GM18511 (cell line): ENCODE measurements at regions not wholly inside any gene's neighbourhood (a gene's known extent, or its start where the extent isn't known, plus 50 kb on each side); places are given as distances from the start of the nearest gene placed in this dataset.
"Not testable (repeated sequence)": the region's sequence is repeated elsewhere in the genome, so short reads cannot be mapped to it uniquely, and the experiment has no call there.

Source experiments
- ATAC-seq: cut with Tn5 transposase; IDR thresholded peaks from one replicate; pipeline ENCODE4 v1.9.1; 2021; ENCODE audit warnings: mild to moderate bottlenecking, moderate library complexity; ENCODE audit not compliant: unreplicated experiment

DNA sequence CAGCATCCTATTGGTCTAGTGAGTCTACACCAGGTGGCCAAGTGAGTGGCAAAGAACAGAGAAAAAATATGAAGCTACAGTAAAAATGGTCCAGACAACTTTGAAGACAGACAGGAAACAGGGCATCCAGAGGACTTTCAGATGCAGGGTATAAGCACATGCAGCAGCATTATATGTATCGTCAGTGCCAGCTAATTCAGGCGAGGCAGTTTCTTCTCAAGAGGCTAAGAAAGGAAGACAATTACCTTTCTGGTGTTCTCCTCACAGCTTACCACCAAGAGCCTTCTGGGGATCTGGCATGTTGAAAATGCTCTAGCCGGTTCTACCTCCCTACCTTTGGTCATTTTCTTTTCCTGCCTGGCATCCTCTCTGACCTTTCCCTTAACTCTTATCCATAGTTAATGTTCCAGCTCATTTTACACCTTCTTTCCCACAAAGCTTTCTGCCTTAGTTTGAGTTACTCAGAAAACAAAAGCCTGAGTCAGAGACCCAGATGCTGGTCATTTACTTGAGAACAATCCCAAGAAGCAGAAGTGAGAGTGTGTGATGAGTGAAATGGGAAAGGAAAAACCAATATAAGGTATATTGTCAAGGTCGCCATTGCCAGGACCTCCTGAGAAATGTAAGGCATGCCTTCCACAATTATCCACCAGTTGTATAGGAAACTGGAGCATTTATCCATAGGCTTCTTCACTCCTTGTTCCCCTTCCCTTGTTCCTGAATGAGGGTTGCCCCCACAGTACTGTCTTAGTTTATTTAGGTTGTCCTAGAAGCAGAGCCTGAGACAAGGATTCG, 444.1 kb downstream of the PLPP3 start:
- peak; percentile 58 for ATAC-seq

DNA sequence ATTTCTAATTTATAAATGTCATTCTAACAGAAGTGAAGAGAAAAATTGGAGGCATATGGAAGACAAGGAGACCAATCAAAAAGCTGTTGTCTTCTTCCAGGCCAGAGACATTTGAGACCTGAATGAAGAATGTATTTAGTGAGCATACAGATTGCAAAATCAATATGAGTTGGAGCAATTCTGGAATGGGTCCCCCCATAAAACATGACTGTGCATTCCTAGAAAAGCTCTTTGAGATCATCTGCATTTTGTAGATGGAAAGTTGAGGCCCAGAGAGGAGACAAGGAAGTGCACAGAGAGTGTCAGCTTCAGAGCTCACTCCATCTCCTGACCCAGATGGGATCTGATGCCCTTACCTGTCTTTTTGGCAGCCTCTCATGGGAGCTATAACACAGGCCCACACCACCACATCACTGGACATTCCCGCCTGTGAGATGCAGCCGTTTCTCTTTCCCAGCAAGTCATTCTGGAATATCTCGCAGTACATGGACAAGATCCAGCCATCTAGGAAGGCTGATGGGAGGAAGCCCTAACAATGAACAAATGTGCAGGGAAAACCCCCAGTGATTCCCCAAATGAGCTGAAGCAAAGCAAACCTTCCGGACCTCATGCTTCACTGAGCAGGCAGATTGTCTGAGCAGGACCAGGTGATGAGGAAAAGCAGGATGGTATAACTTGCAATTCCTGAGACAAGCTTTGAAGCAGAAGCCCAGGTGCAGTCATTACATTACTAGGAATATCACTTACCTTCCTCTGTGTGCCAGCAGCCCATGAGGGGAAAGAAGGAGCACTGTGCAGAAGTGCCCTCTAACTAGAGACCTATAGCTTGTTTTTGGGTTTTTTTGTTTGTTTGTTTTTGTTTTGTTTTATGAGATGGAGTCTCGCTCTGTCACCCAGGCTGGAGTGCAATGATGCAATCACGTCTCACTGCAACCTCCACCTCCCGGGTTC, 445.6 kb downstream of the PLPP3 start:
- ATAC-seq: peak; percentile 56

DNA sequence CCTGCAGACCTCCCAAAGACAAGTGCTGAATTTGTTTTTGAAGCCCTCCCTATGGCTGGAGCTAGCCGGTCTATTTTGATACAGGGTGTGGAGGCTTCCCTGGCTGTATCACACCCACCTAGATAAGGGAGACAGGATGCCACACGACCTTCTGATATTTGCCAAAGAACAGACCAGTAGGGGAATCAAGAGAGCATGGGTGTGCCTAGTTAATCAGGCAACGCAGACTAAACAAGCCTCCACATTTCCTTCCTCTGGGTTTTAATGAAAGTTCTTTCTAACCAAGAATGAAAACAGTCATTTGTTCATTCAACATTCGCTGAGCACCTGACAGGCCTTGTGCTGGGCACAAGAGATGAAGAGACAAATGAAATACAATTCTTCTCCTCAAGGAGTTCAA, 446.8 kb downstream of the PLPP3 start:
- ATAC-seq: no peak

- no peak for ATAC-seq
These were observed 449.5 kb downstream of the PLPP3 start for GRCh38 chr1:56129837-56130236.

DNA sequence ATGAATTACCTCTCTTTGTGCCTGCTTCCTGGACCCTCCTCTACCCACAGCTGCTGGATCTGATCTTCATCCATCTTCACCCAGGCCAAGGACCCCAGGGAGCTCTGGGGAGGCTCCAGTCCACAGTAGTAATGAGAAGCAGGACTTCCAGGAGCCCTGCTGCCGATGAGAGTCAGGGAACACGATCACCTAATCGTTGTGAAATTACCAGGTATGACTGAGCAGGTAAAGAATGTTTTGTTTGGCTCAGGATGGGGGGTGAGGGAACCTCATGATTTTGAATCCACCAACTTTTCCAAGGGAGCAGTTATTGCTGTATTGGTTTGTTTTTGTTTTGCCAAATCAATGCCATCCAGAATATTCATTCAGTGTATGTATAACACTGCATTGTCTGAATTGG, 454.0 kb downstream of the PLPP3 start:
- ATAC-seq: no peak

- ATAC-seq: no peak
These were observed 455.5 kb downstream of the PLPP3 start for GRCh38 chr1:56123826-56124225.

DNA sequence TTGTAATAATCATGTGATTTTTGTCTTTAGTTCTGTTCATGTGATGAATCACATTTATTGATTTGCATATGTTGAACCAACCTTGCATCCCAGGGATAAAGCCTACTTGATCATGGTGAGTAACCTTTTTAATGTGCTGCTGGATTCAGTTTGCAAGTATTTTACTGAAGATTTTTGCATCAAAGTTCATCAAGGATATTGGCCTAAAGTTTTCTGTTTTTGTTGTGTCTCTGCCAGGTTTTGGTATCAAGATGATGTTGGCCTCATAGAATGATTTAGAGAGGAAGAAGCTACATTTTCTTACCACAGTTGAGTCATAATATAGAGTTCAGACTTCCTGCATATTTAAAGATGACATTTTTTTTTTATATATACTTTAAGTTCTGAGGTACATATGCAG, 455.9 kb downstream of the PLPP3 start:
- no peak for ATAC-seq

DNA sequence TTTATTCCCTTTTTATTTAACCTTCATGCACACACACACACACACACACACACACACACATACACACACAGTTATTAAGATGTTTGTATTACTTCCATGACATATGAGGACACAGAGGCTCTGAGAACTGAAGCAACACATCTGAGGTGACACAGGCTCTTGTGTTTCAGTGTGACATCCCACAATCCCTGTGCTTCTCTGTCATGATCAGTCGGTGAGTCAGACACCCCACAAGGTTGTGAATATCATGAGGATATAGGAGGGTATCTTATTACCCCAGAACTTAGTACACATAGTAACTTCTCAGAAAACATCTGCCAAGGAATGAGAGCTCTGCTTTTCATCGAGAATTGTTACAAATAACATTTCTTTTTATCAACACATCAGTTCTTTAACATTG, 459.3 kb downstream of the PLPP3 start:
- no peak for ATAC-seq

- not testable (repeated sequence) for ATAC-seq
These were observed 460.7 kb downstream of the PLPP3 start for GRCh38 chr1:56118676-56119075.

DNA sequence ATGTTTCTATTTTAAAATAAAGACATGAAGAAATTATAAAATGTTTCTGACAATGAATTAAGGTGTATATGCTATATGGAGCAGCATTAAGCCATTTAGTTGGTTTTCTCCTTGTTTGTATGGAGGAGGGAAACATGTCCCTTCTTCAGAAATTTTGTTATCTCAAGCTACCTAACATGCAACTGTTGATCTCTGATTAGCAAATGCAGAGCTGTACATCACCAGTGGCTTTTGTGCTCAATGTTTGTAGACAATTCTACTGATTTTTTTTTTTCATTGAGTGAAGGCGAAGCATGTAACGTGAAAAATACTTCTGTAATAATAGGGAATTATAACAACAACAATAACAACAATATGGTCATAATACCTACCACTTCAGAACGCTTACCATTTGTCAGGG, 463.7 kb downstream of the PLPP3 start:
- no peak for ATAC-seq

DNA sequence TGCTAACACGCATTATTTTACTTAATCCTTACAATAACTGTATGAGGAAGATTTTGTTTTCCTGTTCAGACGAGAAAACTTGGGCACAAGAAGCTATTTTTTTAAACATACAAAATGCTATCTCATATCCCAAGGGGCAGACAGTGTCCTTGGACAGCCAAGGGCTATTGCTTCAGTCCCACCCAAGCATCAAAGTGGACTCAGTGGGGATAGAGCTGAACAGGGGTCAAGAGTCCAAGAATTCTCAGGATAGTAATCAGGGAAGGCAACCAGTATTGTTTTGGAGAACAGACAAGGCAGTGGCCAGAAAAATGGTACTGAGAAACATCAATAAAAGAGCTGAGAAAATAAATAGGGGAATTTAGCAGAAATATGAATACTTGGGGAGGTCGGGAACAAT, 465.7 kb downstream of the PLPP3 start:
- ATAC-seq: no peak

DNA sequence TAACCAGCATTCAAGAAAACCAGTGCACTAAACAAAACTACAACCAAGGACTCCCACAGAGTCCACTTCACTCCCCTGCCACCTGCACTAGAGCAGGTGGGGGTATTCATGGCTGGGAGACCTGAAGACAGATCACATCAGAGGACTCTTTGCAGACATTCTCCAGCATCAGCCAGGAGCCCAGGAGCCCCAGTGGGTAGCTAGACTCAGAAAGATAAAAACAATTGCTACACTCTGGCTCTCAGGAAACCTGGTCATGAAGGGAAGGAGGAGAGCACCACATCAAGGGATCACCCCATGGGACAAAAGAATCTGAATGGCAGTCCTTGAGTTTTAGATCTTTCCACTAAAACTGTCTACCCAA, 472.1 kb downstream of the PLPP3 start:
- ATAC-seq: no peak

DNA sequence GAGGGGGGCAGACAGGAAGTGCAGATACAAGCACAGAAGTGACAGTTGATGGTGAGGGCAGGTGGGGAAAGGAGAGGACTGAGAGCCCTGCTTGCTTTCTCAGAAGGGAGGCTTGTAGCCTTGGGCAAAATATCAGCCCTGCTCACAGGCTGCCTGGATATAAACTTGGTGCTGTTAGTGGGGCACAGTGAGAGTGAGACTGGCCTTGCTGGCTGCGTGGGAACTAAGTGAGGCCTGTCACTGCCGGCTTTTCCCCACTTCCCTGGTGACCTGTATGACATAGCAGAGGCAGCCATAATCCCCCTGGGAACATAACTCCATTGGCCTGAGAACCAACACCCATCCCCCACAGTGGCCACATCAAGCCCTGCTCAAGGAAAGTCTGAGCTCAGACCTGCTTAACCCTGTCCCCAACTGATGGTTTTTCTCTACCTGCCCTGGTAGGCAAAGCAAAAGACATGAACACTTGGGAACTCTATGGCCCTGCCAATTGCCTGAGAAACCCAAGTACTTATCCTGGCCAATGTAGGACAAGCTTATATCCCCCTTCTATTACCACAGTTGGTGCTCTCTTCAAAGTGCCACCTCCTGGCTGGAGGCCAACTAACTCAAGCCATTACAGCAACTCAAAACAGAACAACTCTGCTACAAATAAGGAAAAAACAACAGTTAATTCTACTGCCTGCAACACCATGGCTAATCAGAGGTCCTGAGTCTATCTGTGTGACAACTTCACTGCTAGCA, 472.7 kb downstream of the PLPP3 start:
- no peak for ATAC-seq

GRCh38 chr1:56105397-56105796, 474.0 kb downstream of the PLPP3 start:
- no peak for ATAC-seq

GRCh38 chr1:56099766-56100265, 479.5 kb downstream of the PLPP3 start:
- ATAC-seq: no peak

GRCh38 chr1:56098946-56099345, 480.4 kb downstream of the PLPP3 start:
- no peak for ATAC-seq

DNA sequence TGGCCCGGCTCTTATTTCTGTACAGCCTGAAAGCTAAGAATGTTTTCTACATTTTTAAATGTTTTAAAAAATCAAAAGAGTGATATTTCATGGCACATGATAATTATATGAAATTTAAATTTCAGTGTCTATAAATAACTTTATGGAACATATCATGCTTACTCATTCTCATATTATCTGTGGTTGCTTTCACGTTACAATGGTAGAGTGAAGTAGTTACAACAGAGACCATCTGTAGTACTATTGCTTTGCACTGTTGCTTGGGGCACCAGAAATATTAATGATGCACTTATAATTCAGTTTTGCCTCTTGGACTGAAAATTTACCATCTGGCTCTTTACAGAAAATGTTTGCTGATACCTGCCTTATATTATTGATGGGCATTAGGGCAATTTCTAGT, 481.6 kb downstream of the PLPP3 start:
- no peak for ATAC-seq

DNA sequence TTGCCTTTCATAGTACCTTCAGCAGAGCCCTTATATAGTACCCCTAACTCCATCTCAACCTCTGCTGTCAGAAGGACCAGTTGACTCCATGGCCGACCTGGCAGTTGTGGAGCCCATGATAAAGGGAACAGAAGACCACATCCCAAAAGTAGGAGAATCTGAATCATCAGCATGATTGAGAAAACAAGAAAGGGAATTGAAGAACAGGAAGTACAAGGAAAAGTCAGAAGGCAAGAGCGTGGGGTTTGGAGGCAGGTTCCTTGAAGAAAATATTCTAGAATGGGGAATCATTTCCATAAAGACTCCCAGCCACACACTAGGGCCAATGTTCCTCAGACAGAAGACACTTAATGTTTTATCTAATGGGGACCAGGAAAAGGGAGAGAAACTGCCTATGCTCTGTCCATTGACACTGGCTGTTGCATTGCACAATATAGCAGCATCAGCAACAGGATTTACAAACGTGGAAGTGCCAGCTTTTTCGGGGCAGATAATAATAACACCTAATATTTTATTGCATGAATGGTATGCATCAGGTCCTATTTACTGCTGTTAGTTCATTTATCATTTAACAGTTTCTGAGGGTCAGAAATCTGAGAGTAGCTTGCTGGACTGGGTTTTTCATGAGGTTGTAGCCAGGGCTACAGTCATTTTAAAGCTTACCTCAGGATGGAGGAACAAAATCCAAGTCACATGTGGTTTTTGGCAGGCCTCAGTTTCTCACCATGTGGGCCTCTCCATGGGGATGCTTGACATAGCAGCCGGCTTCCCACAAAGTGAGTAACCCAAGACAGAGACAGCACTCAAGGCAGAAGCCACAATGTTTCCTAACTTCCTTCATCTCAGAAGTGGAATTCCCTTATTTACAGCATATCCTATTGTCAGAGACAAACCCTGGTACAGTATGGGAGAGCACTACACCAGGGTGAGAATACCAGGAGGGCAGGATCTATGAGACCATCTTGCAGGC, 483.4 kb downstream of the PLPP3 start:
- ATAC-seq: no peak

- no peak for ATAC-seq
These were observed 485.2 kb downstream of the PLPP3 start for GRCh38 chr1:56094168-56094567.
